MM.1S (cell line): ENCODE measurements at regions not wholly inside any gene's neighbourhood (a gene's known extent, or its start where the extent isn't known, plus 50 kb on each side); places are given as distances from the start of the nearest gene placed in this dataset.

Experiments
- DNase-seq: peaks from one replicate; pipeline ENCODE4 v3.0.0-alpha.2; 2015
- H2AFZ ChIP-seq: fragments of 300-600 bp; sonication (generic); 2 replicates; pipeline ENCODE4 v1.6.0; 2016; ENCODE audit warnings: antibody characterized with exemption, low read length
- H3F3A ChIP-seq: fragments of 300-600 bp; sonication (generic); 2 replicates; pipeline ENCODE4 v1.6.1; 2016; ENCODE audit warnings: mild to moderate bottlenecking, antibody characterized with exemption, low read length, moderate library complexity, mixed read lengths; ENCODE audit not compliant: insufficient read depth
- H3K27ac ChIP-seq: fragments of 300-600 bp; sonication (generic); 2 replicates; pipeline ENCODE4 v1.5.1; 2016; ENCODE audit warnings: mild to moderate bottlenecking, low read length
- H3K27me3 ChIP-seq: fragments of 300-600 bp; sonication (generic); replicated peaks from 2 replicates; pipeline ENCODE4 v1.6.0; 2016; ENCODE audit warnings: low read length; ENCODE audit not compliant: insufficient read depth
- H3K36me3 ChIP-seq: fragments of 300-600 bp; sonication (generic); replicated peaks from 2 replicates; pipeline ENCODE4 v1.6.1; 2016; ENCODE audit warnings: mild to moderate bottlenecking, low read length, mixed read lengths; ENCODE audit not compliant: insufficient read depth
- H3K4me1 ChIP-seq: fragments of 300-600 bp; sonication (generic); 2 replicates; pipeline ENCODE4 v1.6.1; 2016; ENCODE audit warnings: low read length, mixed read lengths
- H3K4me2 ChIP-seq: fragments of 300-600 bp; sonication (generic); 2 replicates; pipeline ENCODE4 v1.6.0; 2016; ENCODE audit warnings: low read depth, low read length
- H3K4me3 ChIP-seq: fragments of 300-600 bp; sonication (generic); 2 replicates; pipeline ENCODE4 v1.5.1; 2016; ENCODE audit warnings: low read length, mixed read lengths
- H3K79me2 ChIP-seq: fragments of 300-600 bp; sonication (generic); 2 replicates; pipeline ENCODE4 v1.6.1; 2016; ENCODE audit warnings: mixed run types, low read length, mixed read lengths
- H3K9ac ChIP-seq: fragments of 300-600 bp; sonication (generic); 2 replicates; pipeline ENCODE4 v1.6.1; 2016; ENCODE audit warnings: low read length, mixed read lengths
- H3K9me2 ChIP-seq: fragments of 300-600 bp; sonication (generic); replicated peaks from 2 replicates; pipeline ENCODE4 v1.6.1; 2016; ENCODE audit warnings: mild to moderate bottlenecking, low read length, mixed read lengths; ENCODE audit not compliant: insufficient read depth
- H3K9me3 ChIP-seq: fragments of 300-600 bp; sonication (generic); replicated peaks from 2 replicates; pipeline ENCODE4 v1.6.1; 2016; ENCODE audit warnings: mild to moderate bottlenecking, low read length, mixed read lengths; ENCODE audit not compliant: insufficient read depth
- H4K20me1 ChIP-seq: fragments of 300-600 bp; sonication (generic); 2 replicates; pipeline ENCODE4 v1.6.1; 2016; ENCODE audit warnings: mild to moderate bottlenecking, low read length, moderate library complexity, mixed read lengths; ENCODE audit not compliant: insufficient read depth
- EZH2 ChIP-seq: fragments of 300-600 bp; sonication (generic); optimal IDR thresholded peaks from 2 replicates; pipeline ENCODE3; 2017; ENCODE audit warnings: low read depth, mild to moderate bottlenecking, antibody characterized with exemption, low read length, mixed read lengths
- EZH2phosphoT487 ChIP-seq: fragments of 300-600 bp; sonication (generic); IDR thresholded peaks from 2 replicates; pipeline ENCODE4 v1.6.1; 2018; ENCODE audit warnings: antibody characterized with exemption, low read length
- TF ChIP-seq, protein P1 (sequence below): fragments of 300-600 bp; sonication (generic); IDR thresholded peaks from 2 replicates; pipeline ENCODE4 v1.5.1; 2016; ENCODE audit warnings: antibody characterized with exemption, low read length, mixed read lengths

DNA sequence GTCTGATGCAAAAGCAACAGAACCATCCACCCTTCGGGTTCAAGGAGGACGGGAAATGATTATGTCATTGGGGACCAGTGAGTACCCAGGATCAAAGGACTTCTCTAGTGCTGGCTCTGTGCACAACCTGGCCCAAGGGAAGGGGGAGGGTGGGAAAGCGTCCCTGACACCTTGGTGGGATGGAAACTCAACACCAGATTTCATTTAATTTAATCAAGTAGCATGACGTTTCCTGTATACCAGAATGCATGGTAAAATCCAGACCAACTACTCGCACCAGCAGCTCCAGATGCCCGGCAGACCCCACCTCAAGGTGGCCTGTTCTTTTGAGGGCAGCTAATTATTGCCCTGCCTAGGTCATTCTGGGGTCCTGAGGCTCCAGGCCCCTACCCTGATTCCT lies 385.1 kb downstream of the CADM1 start:
- H3K9me2 ChIP-seq: no peaks in the 10 kb centered on the region
- DNase-seq: no peak
- H3F3A ChIP-seq: no peaks in the 10 kb centered on the region
- H3K36me3 ChIP-seq: no peaks in the 10 kb centered on the region
- no peaks in the 10 kb centered on the region for H3K79me2 ChIP-seq
- no peaks in the 10 kb centered on the region for H4K20me1 ChIP-seq
- H3K4me2 ChIP-seq: no peak overlapping the region
- no peak overlapping the region for H2AFZ ChIP-seq
- H3K4me1 ChIP-seq: no peaks in the 10 kb centered on the region
- H3K9ac ChIP-seq: no peak overlapping the region
- no peak overlapping the region for H3K4me3 ChIP-seq
- no peaks in the 10 kb centered on the region for H3K9me3 ChIP-seq
- TF ChIP-seq, protein P1, sequence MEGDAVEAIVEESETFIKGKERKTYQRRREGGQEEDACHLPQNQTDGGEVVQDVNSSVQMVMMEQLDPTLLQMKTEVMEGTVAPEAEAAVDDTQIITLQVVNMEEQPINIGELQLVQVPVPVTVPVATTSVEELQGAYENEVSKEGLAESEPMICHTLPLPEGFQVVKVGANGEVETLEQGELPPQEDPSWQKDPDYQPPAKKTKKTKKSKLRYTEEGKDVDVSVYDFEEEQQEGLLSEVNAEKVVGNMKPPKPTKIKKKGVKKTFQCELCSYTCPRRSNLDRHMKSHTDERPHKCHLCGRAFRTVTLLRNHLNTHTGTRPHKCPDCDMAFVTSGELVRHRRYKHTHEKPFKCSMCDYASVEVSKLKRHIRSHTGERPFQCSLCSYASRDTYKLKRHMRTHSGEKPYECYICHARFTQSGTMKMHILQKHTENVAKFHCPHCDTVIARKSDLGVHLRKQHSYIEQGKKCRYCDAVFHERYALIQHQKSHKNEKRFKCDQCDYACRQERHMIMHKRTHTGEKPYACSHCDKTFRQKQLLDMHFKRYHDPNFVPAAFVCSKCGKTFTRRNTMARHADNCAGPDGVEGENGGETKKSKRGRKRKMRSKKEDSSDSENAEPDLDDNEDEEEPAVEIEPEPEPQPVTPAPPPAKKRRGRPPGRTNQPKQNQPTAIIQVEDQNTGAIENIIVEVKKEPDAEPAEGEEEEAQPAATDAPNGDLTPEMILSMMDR: no peak
- TF ChIP-seq EZH2 (no peak), EZH2phosphoT487 (no peak)
- no peaks in the 10 kb centered on the region for H3K27me3 ChIP-seq
- H3K27ac ChIP-seq: no peak overlapping the region
